GM18526 (cell line): ENCODE measurements at regions not wholly inside any gene's neighbourhood (a gene's known extent, or its start where the extent isn't known, plus 50 kb on each side); places are given as distances from the start of the nearest gene placed in this dataset.

Source experiments
- POLR2A ChIP-seq: IDR thresholded peaks from 3 replicates; pipeline ENCODE4 v1.6.1; 2011; ENCODE audit not compliant: insufficient read length; ENCODE audit errors: extremely low read depth

DNA sequence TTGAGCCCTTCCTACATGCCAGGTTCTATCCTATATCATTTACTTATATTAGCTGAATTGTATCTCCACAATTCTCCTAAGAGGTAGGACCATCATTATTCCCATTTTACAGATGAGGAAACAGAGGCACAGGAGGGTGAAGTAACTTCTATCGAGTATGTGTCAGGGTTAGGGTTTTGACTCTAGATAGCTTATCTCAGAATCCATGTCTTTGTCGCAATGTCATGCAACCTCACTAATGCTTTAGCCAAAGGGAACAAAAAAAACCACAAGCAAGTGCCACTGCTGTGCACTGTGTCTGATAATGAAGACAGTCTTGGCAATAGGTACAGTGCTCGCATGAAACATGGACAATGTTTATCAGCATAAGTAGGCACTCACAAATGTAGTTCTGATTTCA is 95.4 kb upstream of the CLDN14 start:
- no peak for TF ChIP-seq POLR2A

- TF ChIP-seq POLR2A: no peak
Measured at GRCh38 chr21:36576441-36576840, 96.5 kb upstream of the CLDN14 start.

DNA sequence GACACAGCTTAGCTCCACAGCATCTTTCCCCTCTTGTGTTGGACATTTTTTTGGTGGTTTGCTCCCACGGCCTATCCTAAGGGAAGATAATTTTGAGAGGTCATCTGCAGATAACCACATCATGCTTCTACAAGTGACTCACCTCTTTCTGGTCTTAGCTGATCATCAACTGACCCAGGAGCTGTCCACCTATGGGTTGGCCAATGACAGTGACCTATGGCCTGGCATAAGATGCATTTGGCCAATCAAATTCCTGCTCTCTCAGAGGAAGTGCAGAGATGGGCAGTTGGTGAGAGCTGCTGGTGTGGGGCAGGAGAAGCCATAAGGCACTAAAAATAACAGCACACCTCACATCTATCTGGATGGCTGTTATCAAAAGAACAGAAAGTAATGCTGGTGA is 100.0 kb upstream of the CLDN14 start:
- TF ChIP-seq POLR2A: no peak

- no peak for TF ChIP-seq POLR2A
Measured at GRCh38 chr21:36582271-36582670, 102.3 kb upstream of the CLDN14 start.

GRCh38 chr21:36583591-36583990 is 103.7 kb upstream of the CLDN14 start:
- TF ChIP-seq POLR2A: no peak

DNA sequence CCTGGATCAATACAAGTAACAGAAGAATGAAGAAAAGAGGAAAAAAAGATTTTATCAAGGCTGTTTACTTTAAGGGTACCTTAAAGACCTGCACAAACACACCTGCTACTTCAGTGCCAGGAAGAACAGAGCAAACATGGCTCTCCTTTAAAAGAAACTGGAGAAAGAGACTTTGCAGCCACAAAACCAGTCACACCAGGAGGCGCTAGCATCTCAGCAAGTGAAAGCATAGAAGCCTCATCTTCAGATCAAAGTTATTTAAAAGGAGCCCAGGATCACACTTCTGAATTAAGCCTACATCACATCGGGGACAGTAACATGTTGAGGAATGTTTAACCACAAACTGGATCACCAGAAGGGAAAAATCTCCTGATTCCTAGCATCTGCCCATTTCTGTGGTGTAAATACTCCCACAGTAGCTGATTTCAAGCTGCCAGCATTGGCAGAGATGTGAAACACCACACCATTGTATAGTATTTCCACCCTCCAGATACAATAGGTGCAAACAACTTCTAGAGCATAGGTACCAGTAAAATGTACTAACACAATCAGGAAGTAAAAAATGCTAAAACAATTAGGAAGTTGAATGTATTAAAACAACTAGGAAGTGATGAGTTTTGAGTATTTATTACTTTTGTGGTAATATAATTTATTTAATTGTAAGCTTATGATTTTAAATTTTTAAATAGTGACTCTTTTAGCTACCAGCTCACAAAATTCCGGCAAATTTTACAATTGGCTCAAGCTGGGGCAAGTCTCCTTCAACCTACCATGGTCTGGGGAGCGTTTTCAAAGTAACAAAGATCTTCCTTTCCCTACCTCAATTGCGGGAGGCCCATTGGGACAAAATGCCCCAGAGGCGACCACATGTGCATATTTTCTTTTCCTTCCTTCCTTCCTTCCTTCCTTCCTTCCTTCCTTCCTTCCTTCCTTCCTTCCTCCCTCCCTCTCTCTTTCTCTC is 105.3 kb upstream of the CLDN14 start:
- no peak for TF ChIP-seq POLR2A

GRCh38 chr21:36587388-36587787 is 107.5 kb upstream of the CLDN14 start:
- TF ChIP-seq POLR2A: no peak

DNA sequence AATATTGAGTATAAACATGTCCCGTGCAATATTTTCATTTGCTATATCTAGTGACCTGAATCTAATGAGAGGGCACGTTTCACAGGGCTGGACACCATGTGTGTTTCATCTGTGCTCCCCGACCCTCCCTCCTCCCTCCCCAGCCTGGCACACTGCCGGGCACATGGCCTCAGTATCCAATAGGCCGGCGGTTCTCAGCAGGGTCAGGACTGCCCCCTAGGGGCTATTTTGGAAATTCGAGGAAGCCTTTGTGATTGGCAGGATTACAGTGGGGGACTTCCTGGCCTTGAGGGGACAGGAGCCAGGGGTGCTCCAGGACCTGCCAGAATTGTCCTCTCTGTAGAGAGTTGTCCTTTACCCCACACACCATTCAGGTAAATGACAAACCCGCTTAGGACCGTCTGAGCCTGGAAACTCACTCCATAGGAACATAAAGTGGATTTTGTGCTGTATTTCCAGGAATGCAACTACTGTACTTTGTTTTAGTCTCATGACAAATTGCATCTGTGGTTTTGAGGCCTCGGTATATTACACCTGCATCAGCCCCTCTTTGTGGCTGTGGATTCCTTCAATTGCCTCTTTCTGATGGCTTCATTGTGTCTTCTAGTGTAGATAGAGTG is 109.5 kb upstream of the SIM2 start:
- TF ChIP-seq POLR2A: no peak

DNA sequence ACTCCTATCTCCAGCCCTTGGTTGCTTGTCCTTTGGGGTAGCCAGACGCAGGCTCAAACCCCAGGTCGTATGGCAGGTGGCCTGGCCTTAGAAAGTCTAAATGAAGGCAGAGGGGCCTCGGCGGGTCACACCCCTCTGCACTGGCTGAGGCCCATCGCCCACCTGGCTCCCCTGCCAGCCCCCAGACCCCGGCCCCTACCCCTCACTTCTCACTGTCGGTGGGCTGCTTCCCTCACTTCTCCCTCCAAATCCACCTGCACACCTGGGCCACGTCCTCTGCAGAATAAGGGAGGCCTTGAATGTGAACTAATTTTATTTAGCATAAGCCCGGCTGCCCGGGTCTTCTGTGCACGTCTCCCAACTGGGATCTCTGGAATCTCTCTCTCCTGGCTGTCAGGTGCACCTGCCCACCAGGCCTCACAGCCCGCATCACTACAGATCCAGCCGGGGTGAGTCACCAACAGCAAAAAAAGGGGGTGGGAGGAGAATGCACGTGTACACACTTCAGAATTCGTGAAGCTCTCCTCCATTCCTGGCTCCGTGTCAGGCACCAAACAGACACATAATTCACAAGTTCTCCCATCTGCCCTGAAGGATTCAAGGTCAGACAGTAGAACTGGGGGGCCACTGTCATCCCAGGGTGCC is 107.5 kb upstream of the SIM2 start:
- TF ChIP-seq POLR2A: no peak

DNA sequence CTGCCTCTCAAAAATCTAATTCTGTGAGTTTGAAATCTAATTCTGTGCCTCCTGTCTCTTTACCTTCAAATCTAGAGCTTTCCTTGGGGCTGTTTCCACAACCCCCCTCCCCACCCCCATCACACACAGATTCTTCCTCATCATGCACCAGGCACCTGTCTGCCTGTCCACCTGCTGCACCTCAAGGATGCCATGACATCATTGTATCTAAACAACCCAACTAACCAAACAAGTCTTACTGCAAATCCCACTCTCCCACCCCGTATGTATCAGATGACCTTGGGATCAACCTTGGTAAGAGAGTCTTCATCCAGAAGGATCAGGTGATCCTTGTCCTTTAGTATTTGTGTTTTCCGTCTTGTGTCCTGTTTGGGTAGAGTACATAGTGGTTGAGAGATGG is 102.7 kb upstream of the SIM2 start:
- no peak for TF ChIP-seq POLR2A

DNA sequence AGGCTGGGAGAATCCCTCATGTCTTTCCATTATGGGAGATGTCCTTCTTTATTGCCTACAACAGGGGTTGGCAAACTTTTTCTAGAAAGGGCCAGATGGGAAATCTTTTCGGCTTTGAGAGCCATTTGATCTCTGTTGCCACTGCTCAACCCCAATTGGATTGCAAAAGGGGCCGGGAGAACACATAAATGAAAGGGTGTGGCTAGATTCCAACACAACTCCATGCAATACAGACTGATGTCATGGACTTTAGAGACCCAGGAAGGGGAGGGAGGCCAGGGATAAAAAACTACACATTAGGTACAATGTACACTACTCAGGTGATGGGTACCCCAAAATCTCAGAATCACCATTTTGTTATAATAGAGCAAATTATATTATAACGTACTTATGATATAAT is 97.6 kb upstream of the SIM2 start:
- no peak for TF ChIP-seq POLR2A

DNA sequence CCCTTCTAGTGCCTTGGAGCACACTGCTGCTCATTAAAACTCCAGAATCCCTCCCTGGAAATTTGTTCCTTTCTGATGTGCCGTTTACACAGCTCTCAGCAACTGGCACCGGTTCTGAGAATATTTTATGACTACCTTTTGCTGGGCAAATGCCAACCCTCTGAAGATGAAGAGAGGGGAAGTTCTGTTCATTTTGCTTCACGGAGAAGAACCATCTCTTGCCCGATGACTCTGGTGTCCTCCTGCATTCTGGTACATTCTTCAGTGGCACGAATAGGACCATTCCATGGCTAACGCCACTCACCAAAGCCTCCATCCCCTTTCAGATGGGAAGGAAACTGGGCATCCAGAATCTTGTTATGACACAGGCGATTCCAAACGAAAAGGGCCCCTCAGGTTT is 96.2 kb upstream of the SIM2 start:
- no peak for TF ChIP-seq POLR2A

- no peak for TF ChIP-seq POLR2A
Measured at GRCh38 chr21:36603221-36603620, 95.7 kb upstream of the SIM2 start.

DNA sequence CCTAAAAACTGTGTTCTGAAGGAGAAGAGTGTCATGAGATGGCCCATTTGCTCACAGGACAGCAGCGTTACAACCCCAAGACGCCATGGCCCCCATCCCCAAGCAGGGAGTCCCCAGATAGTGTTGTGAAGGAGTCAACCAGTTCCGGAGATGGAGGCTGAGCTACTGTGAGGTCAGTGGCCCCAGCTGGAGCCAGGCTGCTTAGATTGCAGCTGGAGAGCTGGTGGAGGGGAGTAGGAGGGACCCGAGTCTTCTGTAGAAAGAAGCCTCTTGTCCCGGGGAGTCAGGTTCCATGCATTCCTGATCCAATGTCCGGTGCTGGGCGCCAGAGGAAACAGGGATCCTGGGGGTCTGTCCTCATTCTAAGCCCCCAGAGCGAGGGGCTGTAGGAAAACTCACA is 93.5 kb upstream of the SIM2 start:
- no peak for TF ChIP-seq POLR2A

DNA sequence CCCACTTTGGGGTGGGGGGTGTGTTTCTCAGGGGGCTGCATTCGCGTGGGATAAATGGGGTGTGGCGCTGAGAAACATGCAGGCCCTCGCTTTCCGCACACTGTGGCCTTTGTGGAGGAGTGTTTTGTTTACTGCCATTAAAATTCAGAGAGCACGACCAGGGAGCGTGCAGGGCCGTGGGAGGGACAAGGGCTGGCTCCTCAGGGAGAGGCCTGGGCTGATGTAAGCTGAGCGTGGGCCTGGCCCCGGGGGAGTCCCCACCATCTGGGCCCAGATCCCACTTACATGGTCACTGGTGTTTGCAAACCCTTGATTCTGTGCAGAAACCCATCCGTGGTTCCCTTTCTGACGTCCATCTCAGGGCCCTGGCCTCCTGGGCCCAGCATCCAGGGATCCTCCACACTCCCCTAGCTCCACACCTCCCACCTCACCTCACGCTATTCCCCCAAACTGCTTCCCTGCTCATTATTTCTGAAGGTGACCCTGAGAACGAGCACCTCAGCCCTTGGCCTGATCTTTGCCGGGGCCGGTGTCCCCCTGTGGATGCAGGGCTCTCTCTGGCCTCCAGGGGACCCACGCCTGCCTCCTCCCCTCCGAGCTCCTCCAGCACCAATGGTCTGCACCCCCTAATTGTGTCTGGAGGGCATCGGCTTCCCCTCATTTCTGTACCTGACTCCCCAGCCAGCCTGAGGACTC is 92.5 kb upstream of the SIM2 start:
- TF ChIP-seq POLR2A: no peak

GRCh38 chr21:36606983-36607325 is 92.0 kb upstream of the SIM2 start:
- TF ChIP-seq POLR2A: no peak
